H1 (cell line): ENCODE measurements at regions not wholly inside any gene's neighbourhood (a gene's known extent, or its start where the extent isn't known, plus 50 kb on each side); places are given as distances from the start of the nearest gene placed in this dataset.

Experiments
- CTCF ChIA-PET: fragments of 300-600 bp; sonication (Branson Sonifier 250); formaldehyde crosslinking; loops from one replicate; lab custom pipeline; 2021; ENCODE audit not compliant: partially characterized antibody; lab: Charles Lee
- POLR2A ChIA-PET: fragments of 300-600 bp; sonication (Branson Sonifier 250); formaldehyde crosslinking; loops from one replicate; lab custom pipeline; 2021; ENCODE audit warnings: inconsistent platforms; ENCODE audit not compliant: partially characterized antibody; lab: Charles Lee
- DNase-seq, 2 experiments: peaks; one replicate each; pipeline versions ENCODE4 v3.0.0 to v3.0.0-alpha.2; 2010 to 2022; ENCODE audit warnings: low spot score in 2 of 2, low read depth in 1 of 2, mixed read lengths in 1 of 2
- FAIRE-seq: peaks from 2 replicates; lab custom pipeline; 2011; peaks lifted over from hg19 to GRCh38; lab: Jason Lieb, UNC
- H2AFZ ChIP-seq: 2 replicates; pipeline ENCODE4 v1.8.1; 2012; ENCODE audit warnings: low read length, inconsistent platforms
- H2AK5ac ChIP-seq: 2 replicates; pipeline ENCODE4 v1.6.1; 2013; ENCODE audit warnings: low read depth, low read length
- H2BK120ac ChIP-seq: replicated peaks from 2 replicates; pipeline ENCODE3; 2013; ENCODE audit warnings: low read depth, low read length, inconsistent platforms
- H2BK12ac ChIP-seq: 2 replicates; pipeline ENCODE4 v1.6.1; 2013; ENCODE audit warnings: low read depth, low read length
- H2BK15ac ChIP-seq: 2 replicates; pipeline ENCODE4 v1.6.1; 2013; ENCODE audit warnings: low read length
- H2BK20ac ChIP-seq: 2 replicates; pipeline ENCODE4 v1.6.1; 2013; ENCODE audit warnings: low read length
- H2BK5ac ChIP-seq: 2 replicates; pipeline ENCODE4 v1.6.1; 2013; ENCODE audit warnings: low read depth, low read length
- H3K14ac ChIP-seq: 2 replicates; pipeline ENCODE4 v1.6.1; 2013; ENCODE audit warnings: inconsistent platforms; ENCODE audit not compliant: insufficient read length
- H3K18ac ChIP-seq: 2 replicates; pipeline ENCODE4 v1.6.1; 2013; ENCODE audit warnings: low read length; ENCODE audit errors: extremely low read depth
- H3K23ac ChIP-seq: 2 replicates; pipeline ENCODE4 v1.6.1; 2013; ENCODE audit warnings: inconsistent platforms; ENCODE audit not compliant: insufficient read length
- H3K23me2 ChIP-seq: 2 replicates; pipeline ENCODE4 v1.6.1; 2013; ENCODE audit warnings: low read depth, low read length
- H3K27ac ChIP-seq: 2 replicates; pipeline ENCODE4 v1.6.1; 2011; ENCODE audit warnings: low read depth, low read length, inconsistent platforms
- H3K27me3 ChIP-seq, 4 experiments: replicated peaks in 1 of 4; 1 replicate in 1 of 4; 2 replicates in 3 of 4; pipeline versions ENCODE4 v1.6.1 to v1.8.1; 2011 to 2013; ENCODE audit warnings: low read length in 3 of 4, mild to moderate bottlenecking in 3 of 4, inconsistent platforms in 2 of 4, mixed read lengths in 2 of 4, moderate library complexity in 1 of 4; ENCODE audit not compliant: control insufficient read depth in 3 of 4, insufficient read depth in 3 of 4; ENCODE audit errors: extremely low read depth in 1 of 4
- H3K36me3 ChIP-seq, 4 experiments: 2 replicates each; pipeline versions ENCODE4 v1.6.1 to v1.8.1; 2011 to 2013; ENCODE audit warnings: mild to moderate bottlenecking in 4 of 4, low read length in 3 of 4, moderate library complexity in 2 of 4, control low read depth in 1 of 4, inconsistent platforms in 1 of 4; ENCODE audit not compliant: insufficient read depth in 4 of 4, control insufficient read depth in 2 of 4
- H3K4ac ChIP-seq: replicated peaks from 2 replicates; pipeline ENCODE3; 2013; ENCODE audit warnings: low read length, low read depth, mixed read lengths, inconsistent platforms; ENCODE audit not compliant: insufficient read length
- H3K4me1 ChIP-seq, 4 experiments: replicated peaks in 1 of 4; 1 replicate in 1 of 4; 2 replicates in 3 of 4; pipeline versions ENCODE4 v1.6.1 to v1.8.1; 2011 to 2013; ENCODE audit warnings: low read length in 3 of 4, inconsistent platforms in 2 of 4, mixed read lengths in 1 of 4; ENCODE audit not compliant: insufficient read depth in 4 of 4, control insufficient read depth in 3 of 4
- H3K4me2 ChIP-seq, 2 experiments: 2 replicates each; pipeline versions ENCODE4 v1.6.1 to v1.8.1; 2011 to 2013; ENCODE audit warnings: low read depth in 2 of 2, low read length in 2 of 2, control low read depth in 1 of 2, inconsistent platforms in 1 of 2, mild to moderate bottlenecking in 1 of 2; ENCODE audit not compliant: insufficient read depth in 1 of 2
- H3K4me3 ChIP-seq, 4 experiments: fragments of 200-600, 300-600 bp in 1 of 4; sonication (generic), shearing (Covaris generic), sonication (Bioruptor Twin) in 1 of 4; 2 replicates each; pipeline versions ENCODE4 v1.5.1 to v1.8.1; 2011 to 2016; ENCODE audit warnings: low read length in 4 of 4, low read depth in 3 of 4, control low read depth in 2 of 4, inconsistent platforms in 2 of 4, mild to moderate bottlenecking in 2 of 4, mixed read lengths in 1 of 4, moderate library complexity in 1 of 4; ENCODE audit not compliant: insufficient read depth in 2 of 4; ENCODE audit errors: extremely low read depth in 1 of 4
- H3K56ac ChIP-seq: replicated peaks from 2 replicates; pipeline ENCODE3; 2013; ENCODE audit warnings: low read depth, mild to moderate bottlenecking, mixed read lengths, low read length, inconsistent platforms; ENCODE audit not compliant: insufficient read length
- H3K79me1 ChIP-seq: 2 replicates; pipeline ENCODE4 v1.6.1; 2013; ENCODE audit warnings: low read depth, low read length, control low read depth
- H3K79me2 ChIP-seq, 2 experiments: 2 replicates each; pipeline versions ENCODE4 v1.6.1 to v1.8.1; 2012 to 2013; ENCODE audit warnings: low read length in 2 of 2, mild to moderate bottlenecking in 2 of 2, inconsistent platforms in 1 of 2; ENCODE audit not compliant: insufficient read depth in 2 of 2, control insufficient read depth in 1 of 2
- H3K9ac ChIP-seq, 4 experiments: replicated peaks in 1 of 4; 1 replicate in 1 of 4; 2 replicates in 3 of 4; pipeline versions ENCODE4 v1.6.1 to v1.8.1; 2011 to 2013; ENCODE audit warnings: low read depth in 3 of 4, low read length in 3 of 4, control low read depth in 2 of 4, mild to moderate bottlenecking in 2 of 4, moderate library complexity in 2 of 4, inconsistent platforms in 1 of 4; ENCODE audit errors: extremely low read depth in 1 of 4
- H3K9me3 ChIP-seq, 2 experiments: 2 replicates each; pipeline versions ENCODE4 v1.6.1 to v1.8.1; 2012 to 2013; ENCODE audit warnings: mild to moderate bottlenecking in 2 of 2, moderate library complexity in 2 of 2, control low read depth in 1 of 2, inconsistent platforms in 1 of 2, low read depth in 1 of 2, low read length in 1 of 2, mixed read lengths in 1 of 2; ENCODE audit not compliant: insufficient read depth in 2 of 2
- H4K20me1 ChIP-seq, 2 experiments: replicated peaks in 1 of 2; 2 replicates each; pipeline versions ENCODE3 to v1.8.1; 2011 to 2013; ENCODE audit warnings: inconsistent platforms in 2 of 2, low read length in 2 of 2, mild to moderate bottlenecking in 1 of 2; ENCODE audit not compliant: insufficient read depth in 2 of 2, control insufficient read depth in 1 of 2
- H4K5ac ChIP-seq: 2 replicates; pipeline ENCODE4 v1.6.1; 2013; ENCODE audit warnings: low read length, low read depth, mixed read lengths, inconsistent platforms; ENCODE audit not compliant: insufficient read length
- H4K8ac ChIP-seq: 2 replicates; pipeline ENCODE4 v1.8.0; 2013; ENCODE audit warnings: mild to moderate bottlenecking, moderate library complexity, low read length, inconsistent platforms; ENCODE audit not compliant: insufficient read depth; ENCODE audit errors: extremely low read depth
- H4K91ac ChIP-seq: replicated peaks from 2 replicates; pipeline ENCODE3; 2013; ENCODE audit warnings: low read length, mixed read lengths, inconsistent platforms; ENCODE audit not compliant: insufficient read length
- CBX8 ChIP-seq: fragments of 300-800, 300-1000 bp; sonication (generic); IDR thresholded peaks from 2 replicates; pipeline ENCODE4 v1.7.1; 2016; ENCODE audit warnings: low read depth, low read length, borderline replicate concordance
- CREB1 ChIP-seq: IDR thresholded peaks from 2 replicates; pipeline ENCODE4 v1.6.1; 2012; ENCODE audit warnings: inconsistent platforms
- EP300 ChIP-seq, 2 experiments: IDR thresholded peaks; 1 replicate in 1 of 2; 2 replicates in 1 of 2; pipeline ENCODE4 v1.6.1; 2011 to 2012; ENCODE audit warnings: low read depth in 2 of 2, low read length in 2 of 2, mild to moderate bottlenecking in 2 of 2, borderline replicate concordance in 1 of 2, inconsistent platforms in 1 of 2, moderate library complexity in 1 of 2
- GABPA ChIP-seq: IDR thresholded peaks from 2 replicates; pipeline ENCODE4 v1.6.1; 2011; ENCODE audit warnings: mild to moderate bottlenecking, low read length, moderate library complexity, borderline replicate concordance; ENCODE audit not compliant: insufficient read depth
- RAD21 ChIP-seq, 2 experiments: IDR thresholded peaks in 1 of 2; conservative IDR thresholded peaks in 1 of 2; 2 replicates each; pipeline ENCODE4 v1.6.1; 2011; ENCODE audit warnings: low read depth in 2 of 2, low read length in 2 of 2, improper control_type of control experiment in 1 of 2, inconsistent platforms in 1 of 2, mild to moderate bottlenecking in 1 of 2, moderate library complexity in 1 of 2
- RFX5 ChIP-seq: IDR thresholded peaks from 2 replicates; pipeline ENCODE4 v1.6.1; 2011; ENCODE audit warnings: low read depth, low read length, improper control_type of control experiment, borderline replicate concordance
- RNF2 ChIP-seq: fragments of 200-900, 300-1000 bp; sonication (generic); IDR thresholded peaks from 2 replicates; pipeline ENCODE4 v1.7.1; 2016; ENCODE audit warnings: borderline replicate concordance, low read depth, mild to moderate bottlenecking, antibody characterized with exemption, low read length; ENCODE audit not compliant: poor library complexity, severe bottlenecking; ENCODE audit errors: missing control alignments
- TAF7 ChIP-seq: optimal IDR thresholded peaks from 2 replicates; pipeline ENCODE3; 2011; ENCODE audit warnings: low read depth, mild to moderate bottlenecking, inconsistent platforms, low read length, moderate library complexity, borderline replicate concordance
- WGBS, 2 experiments: shearing (Covaris generic) in 1 of 2; methylation state at CpG; one replicate each; pipeline versions ENCODE4 v1.1.6 to v1.1.7; 2013 to 2015; ENCODE audit warnings: low lambda C conversion rate in 2 of 2, mixed read lengths in 2 of 2, inconsistent platforms in 1 of 2, low coverage in 1 of 2, missing lambda C conversion rate in 1 of 2; ENCODE audit not compliant: insufficient replicate concordance in 2 of 2, insufficient coverage in 1 of 2, insufficient read length in 1 of 2; ENCODE audit errors: extremely low coverage in 1 of 2, missing lambda C conversion rate in 1 of 2; 5-methylcytosine and 5-hydroxymethylcytosine counted together

DNA sequence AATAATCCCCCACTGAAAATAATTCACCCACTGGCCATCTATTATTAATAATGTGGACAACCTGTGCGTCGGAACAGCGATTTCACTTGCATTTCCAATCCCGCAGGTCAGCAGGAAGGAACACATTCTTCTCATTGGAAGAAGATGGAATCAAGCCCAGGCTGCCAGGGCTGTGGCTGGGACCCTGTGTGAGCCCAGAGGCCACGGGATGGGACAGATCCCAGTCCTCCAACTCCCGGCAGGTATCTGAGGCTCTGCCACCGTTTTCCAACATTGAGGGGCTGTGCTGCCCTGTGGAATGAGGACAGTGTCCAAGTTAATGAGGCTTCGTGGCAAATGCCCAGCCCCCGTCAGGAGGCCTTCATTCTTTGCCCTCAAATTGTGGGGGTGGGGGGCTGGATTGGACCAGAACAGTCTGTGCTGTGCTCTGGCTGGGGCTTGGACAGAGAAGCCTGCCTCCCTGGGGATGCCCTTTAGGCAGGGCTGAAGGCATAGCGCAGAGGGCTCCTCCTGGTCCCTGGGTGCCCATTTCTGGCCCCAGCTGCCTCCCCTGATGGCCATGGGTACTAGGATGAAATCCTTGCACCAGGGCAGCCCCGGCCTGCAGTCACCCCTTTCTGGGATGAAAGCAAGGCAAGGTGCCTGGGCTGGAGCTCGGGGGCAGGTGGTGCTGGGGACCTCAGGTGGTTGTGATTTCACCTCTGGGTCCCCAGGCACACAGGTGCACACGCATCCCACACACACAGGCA, 195.0 kb upstream of the PPP1R26 start:
- peaks cover 0 to 2% (median 0%) of the 10 kb centered on the region in 4 experiments; a peak in 2 of 7 replicates for H3K4me1 ChIP-seq
- no peaks in the 10 kb centered on the region for H3K27me3 ChIP-seq
- no peak overlapping the region for H2BK15ac ChIP-seq
- H3K79me2 ChIP-seq, result no peaks in the 10 kb centered on the region
- peak overlapping the region; percentile 78 for H4K8ac ChIP-seq
- no peak overlapping the region for H3K23ac ChIP-seq
- H3K36me3 ChIP-seq, result no peaks in the 10 kb centered on the region
- no peak overlapping the region for H4K5ac ChIP-seq
- no peak overlapping the region for H2AK5ac ChIP-seq
- H3K4ac ChIP-seq, result no peak overlapping the region
- no peak overlapping the region for H3K56ac ChIP-seq
- no peak overlapping the region for H4K91ac ChIP-seq
- no peak overlapping the region for H3K4me2 ChIP-seq
- 88% methylated on average over 13 of the region's 13 CpGs; no CpG with 5 or more reads in 1 of the 2 experiments for WGBS, 2 experiments
- H3K27ac ChIP-seq, result no peak overlapping the region
- peaks cover 0 to 9% of the 10 kb centered on the region in 2 experiments; a peak in 1 of 4 replicates for H3K9me3 ChIP-seq
- H2BK20ac ChIP-seq, result no peak overlapping the region
- DNase-seq, result no peak
- no peak overlapping the region for H2BK5ac ChIP-seq
- no peak overlapping the region for H3K9ac ChIP-seq
- no peak overlapping the region for H3K18ac ChIP-seq
- POLR2A ChIA-PET, result no interaction called here
- no peak overlapping the region for H2AFZ ChIP-seq
- H3K4me3 ChIP-seq, result no peak overlapping the region
- H3K14ac ChIP-seq, result no peak overlapping the region
- CTCF ChIA-PET, result interaction anchor here (1.5 to 5.6 kb wide), 3 partner anchors 10 to 129 kb away, joined by 3 to 56 read pairs (median 8); no protein-coding TSS in a partner anchor
- no peaks in the 10 kb centered on the region for H3K79me1 ChIP-seq
- no peaks in the 10 kb centered on the region for H4K20me1 ChIP-seq
- TF ChIP-seq CREB1 (no peak), CBX8 (no peak), GABPA (no peak), EP300 (IDR thresholded peaks at IDR 0.05; ENCODE audit: borderline replicate concordance in 1 of 2, low read depth in 2 of 2, low read length in 2 of 2) (no peak), RNF2 (no peak), TAF7 (no peak), RFX5 (no peak), RAD21 (IDR thresholded peaks at IDR 0.05 in 1 of 2, conservative IDR thresholded peaks at IDR 0.05 in 1 of 2; ENCODE audit: low read depth in 2 of 2, low read length in 2 of 2) (no peak)
- TF ChIP-seq, all 59 proteins: peak for 0
- Histone ChIP-seq H2BK120ac (no peak overlapping the region), H2BK12ac (0 out of 2 replicates have a peak overlapping the region, but pooled peaks have one; percentile 27), H3K23me2 (no peaks in the 10 kb centered on the region)
- no peak for FAIRE-seq
